ENCODE measurements at regions not wholly inside any gene's neighbourhood (a gene's known extent, or its start where the extent isn't known, plus 50 kb on each side); places are given as distances from the start of the nearest gene placed in this dataset.
A peak's percentile ranks its signal among the peaks of the same experiment; 100 is the strongest.

DNA sequence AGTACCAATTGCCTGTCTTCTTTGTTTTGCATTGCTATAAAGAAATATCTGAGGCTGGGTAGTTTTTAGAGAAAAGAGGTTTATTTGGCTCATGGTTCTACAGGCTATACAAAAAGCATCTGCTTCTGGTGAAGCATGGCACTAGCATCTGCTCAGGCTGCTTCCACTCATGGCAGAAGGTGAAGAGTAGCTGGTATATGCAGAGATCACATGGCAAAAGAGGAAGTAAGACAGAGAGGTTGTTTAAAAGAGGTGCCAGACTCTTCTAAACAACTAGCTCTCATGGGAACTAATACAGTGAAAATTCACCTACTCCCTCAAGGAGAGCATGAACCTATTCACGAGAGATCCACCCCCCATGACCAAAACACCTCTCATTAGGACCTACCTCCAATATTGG, 56.7 kb upstream of the GUCA2B start:
- no peak for DNase-seq

DNA sequence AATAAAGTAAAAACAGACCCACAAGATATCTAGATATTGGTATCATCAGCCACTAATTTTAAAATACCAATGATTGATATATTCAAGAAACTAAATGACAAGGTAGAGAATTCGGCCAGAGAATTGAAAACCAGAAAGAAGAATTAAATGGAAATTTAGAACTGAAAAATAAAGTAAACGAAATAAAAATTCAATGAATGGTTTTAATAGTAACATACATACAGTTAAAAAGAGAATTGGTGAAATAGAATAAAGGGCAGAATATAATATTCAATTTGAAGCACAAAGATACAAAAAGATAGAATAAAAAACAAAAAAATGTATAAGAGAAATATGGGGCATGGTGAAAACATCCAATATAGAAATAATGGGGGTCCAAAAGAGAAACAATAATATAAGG, 64.0 kb upstream of the GUCA2B start:
- DNase-seq, result no peak

DNA sequence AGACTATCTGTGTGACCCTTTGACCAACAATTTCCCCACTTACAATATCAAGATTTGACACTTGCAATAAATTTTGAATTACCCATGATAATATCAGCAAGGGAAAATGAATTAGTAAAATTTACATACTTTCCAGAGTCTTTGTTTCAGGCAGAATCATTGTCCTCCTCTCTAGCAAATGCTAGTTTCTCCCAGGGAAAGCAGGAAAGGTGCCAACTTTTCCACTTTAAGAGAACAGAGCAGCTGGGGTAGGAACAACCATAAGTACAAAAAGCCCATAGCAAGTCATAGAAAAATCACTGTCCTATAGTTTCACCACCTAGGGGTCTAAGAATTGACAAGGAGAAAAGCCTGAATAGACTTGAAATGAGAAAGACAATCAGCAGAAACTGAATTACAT, 67.1 kb upstream of the GUCA2B start:
- DNase-seq, result no peak

DNA sequence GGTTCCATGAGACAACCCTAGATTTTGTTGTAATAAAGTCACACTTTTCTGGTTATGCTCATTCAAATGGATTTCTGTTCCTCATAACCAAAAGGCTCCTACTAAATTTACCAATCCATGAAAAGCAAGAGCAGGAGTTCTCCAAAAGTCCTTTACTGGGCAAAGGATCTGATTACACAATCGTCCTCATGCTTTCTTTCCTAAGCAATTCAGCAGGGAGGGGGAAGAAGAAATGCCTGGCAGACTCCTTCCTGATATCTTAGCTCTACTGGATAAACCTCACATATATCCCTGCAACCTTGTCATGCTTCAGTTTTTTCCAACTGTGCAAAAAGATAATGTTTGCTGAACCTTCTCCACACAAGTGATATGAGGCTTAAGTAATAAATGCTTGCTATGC, 67.6 kb upstream of the GUCA2B start:
- DNase-seq, result no peak

DNA sequence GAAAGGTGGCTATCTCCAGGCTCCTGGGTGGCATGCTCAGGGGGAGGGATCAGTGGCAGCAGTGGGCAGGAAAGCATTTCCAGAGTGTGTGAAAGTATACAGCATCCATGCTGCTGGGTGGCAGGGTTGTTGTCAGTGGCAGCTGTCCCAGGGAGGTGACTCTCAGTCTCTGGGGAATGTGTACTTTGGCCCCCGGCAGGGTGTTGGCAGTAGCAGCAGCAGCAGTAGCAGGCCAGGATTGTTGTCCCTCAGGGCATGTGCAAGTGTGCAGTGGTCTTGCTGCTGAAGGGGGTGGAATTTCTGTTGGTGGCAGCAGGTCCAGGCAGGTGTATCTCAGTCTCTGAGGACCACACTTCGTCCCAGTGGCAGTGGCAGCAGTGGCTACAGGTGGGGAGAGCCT, 71.7 kb upstream of the GUCA2B start:
- DNase-seq, result no peak

DNA sequence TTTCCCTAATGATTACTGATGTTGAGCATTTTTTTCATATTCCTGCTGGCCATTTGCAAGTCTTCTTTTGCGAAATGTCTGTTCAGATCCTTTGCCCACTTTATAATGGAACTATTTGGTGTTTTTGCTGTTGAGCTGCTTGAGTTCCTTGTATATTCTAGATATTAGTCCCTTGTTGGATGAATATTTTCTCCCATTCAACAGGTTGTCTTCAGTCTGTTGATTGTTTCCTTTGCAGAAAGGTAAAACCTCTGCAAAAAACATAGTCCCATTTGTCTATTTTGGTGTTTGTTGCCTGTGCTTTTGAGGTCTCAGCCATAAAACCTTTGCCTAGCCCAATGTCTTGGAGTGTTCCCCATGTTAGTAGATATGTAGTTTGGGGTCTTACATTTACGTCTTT, 78.0 kb upstream of the GUCA2B start:
- no peak for DNase-seq

DNA sequence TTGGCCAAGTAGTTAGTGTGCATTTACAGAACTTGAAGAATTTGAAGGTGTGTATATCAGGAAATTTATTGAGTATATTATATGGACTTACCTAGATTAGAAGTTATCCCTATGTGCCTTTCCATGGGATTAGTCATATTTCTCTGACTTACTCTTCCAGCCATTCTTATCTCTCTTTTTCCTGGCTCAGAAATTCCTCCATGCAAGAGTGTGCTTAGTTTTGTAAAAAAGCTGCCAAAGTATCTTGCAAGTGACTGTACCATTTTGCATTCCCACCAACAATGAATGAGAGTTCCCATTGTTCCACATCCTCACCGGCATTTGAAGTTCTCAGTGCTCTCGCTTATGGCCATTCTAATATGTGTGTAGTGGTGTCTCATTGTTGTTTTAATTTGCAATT, 82.2 kb upstream of the GUCA2B start:
- no peak for DNase-seq

DNA sequence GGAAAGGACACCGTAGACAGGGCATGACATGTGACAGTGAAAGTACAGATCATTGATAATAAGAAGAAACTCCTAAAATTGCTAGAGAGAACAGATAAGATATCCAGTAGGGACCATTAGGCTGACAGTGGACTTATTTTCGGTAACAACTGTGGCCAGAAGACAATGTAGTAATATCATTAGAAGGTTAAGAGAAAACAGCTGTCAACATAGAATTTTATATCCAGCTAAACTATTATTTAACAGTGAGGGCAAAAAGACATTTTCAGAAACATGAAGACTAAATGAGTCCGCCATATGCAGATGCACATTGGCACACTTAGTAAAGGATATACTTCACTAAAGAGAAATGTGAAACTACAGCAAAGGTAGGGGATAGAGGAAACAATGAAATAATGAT, 95.4 kb upstream of the GUCA2B start:
- no peak for DNase-seq

DNA sequence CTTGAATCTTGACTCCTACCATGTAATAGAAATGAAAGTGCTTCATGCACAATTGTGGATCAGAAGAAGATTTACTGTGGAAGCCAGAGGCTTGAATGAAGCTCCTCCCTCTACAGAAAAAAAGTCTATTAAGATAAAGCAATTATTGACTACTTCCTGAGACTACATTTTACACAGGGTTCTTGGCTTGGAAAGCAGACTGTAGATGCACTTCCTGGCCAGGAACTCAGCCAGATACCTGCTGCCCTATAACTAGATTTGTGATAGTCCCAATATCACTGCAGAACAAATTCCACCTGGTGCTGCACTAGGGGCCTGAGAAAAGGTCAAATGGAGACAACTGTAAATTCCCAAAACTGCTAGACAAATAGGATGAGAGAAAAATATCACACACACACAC, 96.8 kb upstream of the GUCA2B start:
- no peak for DNase-seq

DNA sequence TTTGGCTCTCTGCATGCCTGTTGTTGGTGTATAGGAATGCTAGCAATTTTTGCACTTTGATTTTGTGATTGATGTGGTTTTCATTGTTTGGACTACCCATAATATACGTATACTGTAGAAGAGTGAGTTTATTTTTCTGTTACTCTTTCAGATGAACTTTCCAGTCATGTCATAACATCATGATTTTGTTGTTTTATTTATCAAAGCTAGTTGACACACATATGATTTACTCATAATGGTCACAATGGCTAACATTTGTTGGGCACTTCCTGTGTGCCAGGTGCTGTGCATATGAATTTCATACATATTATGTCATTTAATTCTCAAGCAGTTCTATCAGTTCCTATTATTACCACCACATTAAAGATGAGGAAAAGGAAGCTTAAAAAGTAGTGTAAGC, 98.1 kb upstream of the GUCA2B start:
- no peak for DNase-seq

DNA sequence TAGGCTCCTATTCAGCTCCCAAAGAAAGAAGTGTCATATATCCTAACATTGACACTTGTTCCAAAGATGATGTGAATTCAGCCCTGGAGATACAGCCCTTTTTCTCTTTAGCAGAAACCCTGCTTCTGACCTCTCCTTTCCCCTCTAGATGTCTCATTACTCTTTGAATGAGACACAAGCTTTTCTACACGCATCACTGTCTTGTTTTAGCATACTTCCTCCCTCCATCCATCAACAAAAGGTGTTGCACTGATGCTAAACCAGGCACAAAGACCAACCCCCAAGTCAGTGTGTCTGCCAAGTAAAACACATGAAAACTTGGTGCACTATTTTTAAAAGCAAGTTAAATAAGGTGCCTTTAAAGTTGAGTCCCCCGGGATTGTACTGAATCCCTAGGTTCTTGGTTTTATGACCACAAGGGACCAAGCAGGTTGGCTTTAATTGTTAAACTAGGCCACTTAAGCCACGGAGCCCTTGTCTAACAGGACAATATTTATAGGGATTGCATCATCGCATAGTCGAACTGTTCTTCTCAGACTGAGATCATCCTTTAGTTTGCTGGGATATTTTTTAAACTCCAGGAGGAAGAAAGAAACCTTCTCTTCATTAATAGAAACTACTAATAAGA, 101.0 kb upstream of the GUCA2B start:
- no peak for DNase-seq

DNA sequence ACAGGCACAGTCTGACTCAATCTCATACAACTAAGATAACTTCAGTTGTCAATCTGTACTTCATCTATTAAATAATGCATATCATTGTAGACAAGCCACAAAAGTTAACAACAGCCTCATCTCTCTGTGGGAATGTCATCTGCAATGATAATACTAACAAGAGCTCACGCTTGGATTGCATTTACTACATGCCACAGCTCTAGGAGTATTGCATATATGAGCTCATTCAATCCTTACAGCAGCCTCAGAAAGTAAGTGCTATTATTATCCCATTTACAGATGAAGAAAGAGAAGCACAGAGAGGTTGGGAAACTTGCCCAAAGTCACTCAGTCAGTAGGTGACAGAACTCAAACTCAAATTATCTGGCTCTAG, 105.7 kb upstream of the GUCA2B start:
- DNase-seq, result no peak

DNA sequence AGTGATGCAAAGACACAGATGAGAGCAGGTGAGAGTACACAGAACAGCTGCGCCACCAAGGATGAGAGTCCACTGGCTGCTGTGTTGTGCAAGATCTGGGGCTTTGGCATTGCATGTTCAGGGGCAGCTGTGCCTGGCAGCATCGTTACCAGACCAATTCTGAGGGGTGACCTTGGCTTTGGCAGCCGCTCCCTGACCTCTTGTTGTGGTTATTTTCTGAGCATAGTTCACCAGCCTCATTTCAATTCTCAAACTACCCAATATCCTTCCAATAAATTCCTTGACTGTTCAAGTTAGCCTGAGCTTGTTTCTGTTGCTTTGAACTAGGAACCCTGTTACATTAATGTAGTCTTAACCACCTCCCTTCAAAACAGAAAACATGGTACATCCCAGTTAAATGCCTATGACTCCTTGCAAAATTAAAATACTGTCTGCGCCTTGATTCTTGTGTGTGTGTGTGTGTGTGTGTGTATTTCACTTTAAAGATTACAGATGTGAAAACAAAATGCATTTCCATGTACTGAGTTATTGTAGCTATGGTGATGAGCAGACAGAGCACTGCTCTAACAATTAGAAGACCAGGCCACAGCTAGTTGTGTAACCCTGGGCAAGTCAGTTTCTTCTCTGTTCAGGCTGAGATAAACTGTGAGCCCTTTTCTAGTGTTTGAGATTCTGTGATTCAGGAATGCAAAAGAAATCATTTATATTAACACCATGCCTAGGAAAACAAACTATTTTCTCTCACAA, 106.3 kb upstream of the GUCA2B start:
- peak; percentile 20 for DNase-seq

DNA sequence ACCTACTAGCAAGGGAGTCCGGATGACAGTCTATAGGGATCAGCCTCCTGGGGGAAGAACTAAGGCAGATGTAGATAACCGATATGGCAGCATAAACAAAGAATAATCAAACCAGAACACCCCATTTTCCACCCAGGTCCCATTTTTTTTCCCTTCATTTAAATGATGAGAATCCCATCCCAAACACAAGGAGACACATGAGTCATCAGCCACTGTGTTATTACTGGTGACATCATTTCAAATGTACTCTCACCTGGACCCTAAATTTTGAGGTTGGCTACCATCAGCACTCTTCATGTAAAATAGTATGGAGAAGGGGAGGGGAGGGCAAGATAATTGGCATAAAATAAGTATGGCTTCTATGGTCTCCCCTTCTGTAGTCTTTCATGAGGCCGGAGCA, 108.9 kb upstream of the GUCA2B start:
- no peak for DNase-seq

DNA sequence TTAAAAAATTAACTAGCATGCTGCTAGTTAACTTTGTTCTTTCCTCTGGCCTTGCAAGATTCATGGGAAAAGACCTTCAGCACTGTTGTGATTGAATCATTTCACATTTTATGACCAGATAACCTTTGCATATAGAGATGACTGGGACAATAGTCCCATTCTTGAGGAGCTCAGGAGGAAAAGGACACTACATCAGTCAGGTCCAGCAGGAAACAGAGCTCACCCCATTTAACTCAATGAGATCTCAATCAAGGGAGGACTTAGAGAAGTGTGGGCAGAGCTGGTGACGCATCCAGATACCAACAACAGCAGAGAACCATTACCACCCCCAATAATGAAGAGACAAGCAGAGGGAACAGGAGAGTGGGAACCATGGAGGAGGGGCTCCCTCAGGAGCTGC, 109.4 kb upstream of the GUCA2B start:
- DNase-seq, result no peak

DNA sequence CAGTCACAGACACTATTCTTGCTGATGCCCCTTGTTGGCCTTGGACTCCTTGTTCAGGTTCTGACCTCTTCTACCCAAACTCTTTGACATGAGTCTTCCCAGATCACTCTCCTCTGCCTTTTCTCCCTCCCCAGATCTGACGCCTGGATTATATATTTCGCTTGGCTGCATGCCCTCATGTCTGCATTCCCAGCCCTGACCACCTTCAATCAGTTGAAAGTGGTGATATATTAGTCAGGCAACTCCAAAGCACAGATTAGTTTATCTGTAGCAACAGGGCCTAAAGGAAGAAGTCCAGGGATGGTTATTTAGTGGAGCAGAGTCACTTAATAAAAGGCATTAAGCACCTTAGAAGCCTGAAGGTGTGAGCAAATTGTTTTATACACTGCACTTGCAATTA, 110.0 kb upstream of the GUCA2B start:
- DNase-seq, result no peak

DNA sequence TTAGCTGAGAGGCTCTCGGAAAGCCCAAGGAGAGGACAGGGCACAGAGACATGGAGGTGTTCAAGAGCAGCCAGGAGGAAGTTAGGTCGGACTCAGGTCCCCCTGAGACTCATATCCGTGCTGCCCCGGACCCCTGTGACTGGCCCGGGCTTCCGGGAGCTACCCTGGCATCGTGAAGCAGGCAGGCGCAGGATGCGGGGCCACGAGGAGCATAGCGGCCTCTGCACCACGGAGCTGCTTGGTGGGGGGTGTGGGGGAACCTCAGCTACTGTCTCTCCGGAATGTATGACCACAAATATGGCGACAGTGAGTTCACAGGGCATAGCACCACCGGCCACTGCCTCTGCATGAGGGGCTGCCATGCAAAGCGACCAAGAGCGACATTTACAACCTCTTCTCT, 112.2 kb upstream of the GUCA2B start:
- DNase-seq, result no peak

DNA sequence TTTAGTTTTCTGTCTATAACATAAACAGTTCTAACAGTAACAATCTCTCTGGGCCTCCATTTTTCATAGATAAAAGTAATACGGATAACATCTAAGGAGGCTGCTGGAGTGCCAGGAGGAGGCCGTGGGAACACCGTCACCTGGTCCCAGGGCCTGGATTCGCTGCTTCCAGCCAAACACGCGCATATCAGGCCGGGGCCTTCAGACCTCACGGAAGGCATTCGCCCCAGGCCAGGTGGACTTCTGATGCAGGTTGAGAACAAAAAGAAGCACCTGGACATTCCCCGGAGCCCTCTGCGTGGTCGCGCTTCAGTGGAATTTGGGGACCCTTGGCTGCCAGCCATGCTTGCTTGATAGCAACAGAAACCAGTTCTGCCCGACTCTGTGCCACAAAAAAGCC, 113.1 kb upstream of the GUCA2B start:
- no peak for DNase-seq

DNA sequence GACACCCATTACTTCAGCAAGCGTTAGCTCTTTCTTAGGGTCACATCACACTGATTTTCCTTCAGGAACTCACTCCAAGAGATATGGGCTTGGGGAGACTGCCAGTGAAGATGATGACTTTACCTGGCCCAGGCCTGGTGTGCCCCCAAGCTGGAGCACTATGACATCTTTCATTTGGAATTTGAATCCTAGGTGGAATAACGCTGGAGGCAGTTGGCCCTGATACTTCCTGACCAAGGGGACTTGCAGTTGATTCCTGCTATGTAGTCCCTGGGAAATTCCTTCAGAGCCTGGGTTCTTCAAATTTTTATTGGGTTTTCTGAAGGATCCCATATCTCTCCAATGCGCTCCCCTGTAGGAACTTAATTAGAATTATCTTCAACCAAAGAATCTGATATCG, 114.9 kb upstream of the GUCA2B start:
- no peak for DNase-seq

DNA sequence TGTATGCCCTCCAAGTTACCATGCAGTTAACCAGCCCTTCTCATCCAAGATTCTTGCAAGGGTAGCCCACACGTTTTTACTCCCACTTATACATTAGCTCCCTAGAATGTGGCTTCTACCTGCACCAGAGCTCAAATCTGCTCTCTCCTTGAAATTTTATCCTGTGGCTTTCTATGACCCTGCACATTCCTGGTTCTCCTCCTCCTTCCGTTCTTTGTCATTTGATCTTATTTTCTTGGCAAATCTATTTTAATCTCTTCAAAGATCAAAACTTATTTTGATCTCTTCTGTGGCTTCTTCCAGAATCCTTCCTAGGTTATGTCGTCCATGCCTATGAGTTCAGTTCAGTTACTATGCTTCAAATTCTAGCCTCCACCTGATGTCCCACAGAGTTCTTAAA, 115.6 kb upstream of the GUCA2B start:
- DNase-seq, result no peak

DNA sequence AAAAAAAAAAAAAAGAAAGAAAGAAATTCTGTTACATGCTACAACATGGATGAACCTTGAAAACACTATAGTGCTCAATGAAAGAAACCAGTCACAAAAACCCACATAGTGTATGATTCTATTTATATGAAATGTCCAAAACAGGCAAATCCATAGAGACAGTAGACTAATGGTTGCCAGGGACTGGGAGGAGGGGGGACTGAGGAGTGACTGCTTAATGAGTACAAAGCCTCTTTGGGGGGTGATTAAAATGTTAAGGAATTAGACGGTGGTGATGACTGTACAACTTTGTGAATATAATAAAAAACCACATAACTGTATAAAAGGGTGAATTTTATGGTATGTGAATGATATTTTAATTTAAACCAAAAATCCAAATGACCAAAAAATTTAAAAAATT, 116.0 kb upstream of the GUCA2B start:
- DNase-seq, result no peak

DNA sequence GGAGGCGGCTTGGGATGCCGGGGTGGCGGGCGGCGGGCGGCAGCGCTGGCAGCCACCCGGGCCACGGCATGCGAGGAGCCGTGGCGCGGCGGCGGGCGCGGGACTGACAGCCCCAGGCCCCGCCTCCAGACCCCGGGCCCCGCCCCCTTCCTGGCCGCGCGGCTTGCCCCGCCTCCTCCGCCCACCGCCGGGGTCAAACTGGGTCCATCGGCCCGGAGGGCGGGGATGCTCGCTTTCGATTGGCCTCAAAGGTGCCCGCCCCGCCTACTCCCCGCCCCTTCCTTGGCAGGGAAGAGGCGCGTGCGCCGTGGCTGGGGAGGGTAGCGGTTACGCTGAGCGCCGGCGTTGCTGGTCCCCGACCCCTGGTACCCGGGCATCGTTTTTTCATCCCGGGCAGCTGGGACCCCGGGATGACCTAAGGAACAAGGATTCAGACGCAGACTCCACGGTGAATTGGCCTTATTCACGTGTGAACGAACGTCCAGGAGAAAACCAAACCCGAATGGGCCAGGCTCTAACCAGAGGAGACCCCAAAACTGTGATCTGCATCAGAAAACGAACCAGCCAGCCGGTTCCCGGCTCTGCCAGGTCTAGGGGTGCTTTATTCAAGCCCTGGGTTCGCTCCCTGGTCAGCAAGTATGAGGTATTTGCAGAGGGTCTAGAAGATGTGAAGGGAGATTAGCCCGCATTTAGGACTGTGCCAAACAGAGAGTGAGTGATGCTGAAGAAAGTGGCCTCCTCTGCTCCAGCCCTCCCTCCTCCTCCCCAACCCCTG, 117.2 kb upstream of the GUCA2B start:
- peak; percentile 91 for DNase-seq

DNA sequence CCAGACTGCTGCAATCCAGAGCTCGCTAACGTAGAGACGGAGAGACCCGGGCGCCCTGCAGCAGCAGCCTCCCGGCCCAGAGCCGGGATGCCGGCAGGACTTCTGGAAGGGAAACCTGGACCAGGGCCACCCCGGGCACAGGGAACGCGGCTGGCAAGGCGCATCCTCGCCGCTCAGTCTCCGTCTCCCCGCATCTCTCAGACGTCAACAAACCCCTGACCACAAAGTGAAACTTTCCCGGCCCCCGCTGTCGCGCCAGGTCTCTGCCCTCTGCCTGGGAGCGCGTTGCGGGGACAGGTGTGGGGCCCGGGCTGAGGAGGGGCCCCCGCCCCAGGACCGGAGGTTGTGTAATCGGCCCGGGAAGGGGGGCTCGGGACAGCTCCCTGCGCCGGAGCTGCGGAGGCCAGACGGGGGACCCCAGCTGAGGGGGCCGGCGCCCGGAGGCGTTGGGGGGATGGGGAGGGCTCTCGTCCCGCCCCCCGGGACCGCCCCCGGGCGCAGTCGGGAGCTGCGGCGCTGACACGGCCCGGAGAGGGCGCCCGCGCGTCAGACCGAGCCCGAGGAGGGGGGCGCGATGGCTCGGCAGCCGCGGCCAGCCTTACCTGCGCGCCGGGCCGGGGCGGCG, 116.6 kb upstream of the HIVEP3 start:
- DNase-seq, result peak; percentile 85

DNA sequence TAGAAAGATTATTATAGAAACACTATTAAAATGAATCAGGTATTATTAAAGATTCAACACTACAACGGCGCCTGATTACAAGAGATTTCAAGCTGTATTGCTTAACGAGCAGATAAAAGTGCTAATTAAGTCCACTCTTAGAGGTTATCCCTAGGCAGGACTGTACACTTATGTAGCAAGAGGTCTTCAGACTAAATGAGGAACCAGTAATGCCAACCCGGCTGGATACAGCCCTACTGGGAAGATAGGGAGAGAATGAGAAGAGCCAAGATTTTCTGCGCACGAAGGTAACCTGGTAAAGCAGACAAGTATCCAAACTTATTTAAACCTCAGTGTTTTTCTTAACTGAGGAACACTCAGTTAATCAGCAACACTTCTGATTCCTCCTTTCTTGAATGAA, 115.7 kb upstream of the HIVEP3 start:
- DNase-seq, result no peak

Measured in NCI-H1092 treated with DMSO at 0.1 percent for 48 hours (cell line).